A549 (cell line): ENCODE measurements at regions not wholly inside any gene's neighbourhood (a gene's known extent, or its start where the extent isn't known, plus 50 kb on each side); places are given as distances from the start of the nearest gene placed in this dataset.

ENCODE experiments used
- ATAC-seq, 2 experiments: fragments of 200-7000 bp in 1 of 2; fragments of >200 bp in 1 of 2; cut with Nextera tagmentation in 1 of 2; cut with Tn5 transposase in 1 of 2; 3 replicates each; pipeline versions ENCODE4 v1.8.0 to v1.9.1; 2018 to 2020; ENCODE audit warnings: mild to moderate bottlenecking in 1 of 2, moderate library complexity in 1 of 2
- CTCF ChIA-PET: fragments of 300-600 bp; sonication (Branson Sonifier 250); formaldehyde crosslinking; extraction: SDS; loops from one replicate; lab custom pipeline; 2021; ENCODE audit warnings: antibody characterized with exemption, inconsistent platforms; lab: Yijun Ruan, JAX
- POLR2A ChIA-PET: fragments of 350-600 bp; formaldehyde crosslinking; extraction: SDS; loops from one replicate; lab custom pipeline; 2021; ENCODE audit warnings: antibody characterized with exemption, inconsistent platforms; lab: Yijun Ruan, JAX
- DNase-seq, 2 experiments: peaks; one replicate each; pipeline versions ENCODE4 v3.0.0 to v3.0.0-alpha.2; 2011 to 2016; ENCODE audit warnings: low read depth in 1 of 2, low spot score in 1 of 2
- FAIRE-seq: peaks from 2 replicates; lab custom pipeline; 2011; peaks lifted over from hg19 to GRCh38; lab: Jason Lieb, UNC
- H3K27ac ChIP-seq, 2 experiments: fragments of >200 bp; sonication (Bioruptor Twin); formaldehyde crosslinking; 3 replicates each; pipeline ENCODE4 v1.5.1; 2016 to 2017
- H3K4me1 ChIP-seq: fragments of >200 bp; sonication (Bioruptor Twin); formaldehyde crosslinking; 3 replicates; pipeline ENCODE4 v1.6.1; 2016
- H3K4me2 ChIP-seq: fragments of >200 bp; sonication (Bioruptor Twin); formaldehyde crosslinking; 3 replicates; pipeline ENCODE4 v1.6.1; 2016
- H3K4me3 ChIP-seq: fragments of >200 bp; sonication (Bioruptor Twin); formaldehyde crosslinking; 3 replicates; pipeline ENCODE4 v1.5.1; 2016
- H3K9me3 ChIP-seq: fragments of >200 bp; sonication (Bioruptor Twin); formaldehyde crosslinking; 3 replicates; pipeline ENCODE4 v1.6.1; 2016
- BHLHE40 ChIP-seq: IDR thresholded peaks from 2 replicates; pipeline ENCODE4 v1.6.1; 2012; ENCODE audit warnings: low read depth, low read length, inconsistent platforms
- CHD2 ChIP-seq: fragments of 150-350 bp; IDR thresholded peaks from 2 replicates; pipeline ENCODE4 v1.6.1; 2014; ENCODE audit warnings: low read length; ENCODE audit not compliant: partially characterized antibody
- EHMT2 ChIP-seq: fragments of 200-600 bp; sonication (generic); IDR thresholded peaks from 2 replicates; pipeline ENCODE4 v1.6.1; 2016; ENCODE audit warnings: antibody characterized with exemption, low read depth, mild to moderate bottlenecking, moderate library complexity
- EP300 ChIP-seq, 2 experiments: fragments of >200 bp; sonication (Bioruptor Twin); formaldehyde crosslinking; IDR thresholded peaks; 2 replicates in 1 of 2; 3 replicates in 1 of 2; pipeline ENCODE4 v1.6.1; 2016 to 2017
- FOSB ChIP-seq: fragments of 250-450 bp; sonication (Bioruptor Pico); IDR thresholded peaks from 2 replicates; pipeline ENCODE4 v1.5.0; 2020; ENCODE audit warnings: mild to moderate bottlenecking, moderate library complexity
- FOSL2 ChIP-seq, 2 experiments: fragments of 450-650 bp in 1 of 2; fragments of >200 bp in 1 of 2; sonication (Bioruptor Twin) in 1 of 2; formaldehyde crosslinking; IDR thresholded peaks; 2 replicates each; pipeline versions ENCODE4 v1.5.0 to v1.6.1; 2016 to 2020; ENCODE audit warnings: mild to moderate bottlenecking in 1 of 2, moderate library complexity in 1 of 2
- HEYL ChIP-seq: fragments of 250-450 bp; sonication (Bioruptor Pico); IDR thresholded peaks from 2 replicates; pipeline ENCODE4 v1.8.0; 2021; ENCODE audit warnings: mild to moderate bottlenecking, moderate library complexity
- HOXB13 ChIP-seq: fragments of 250-450 bp; sonication (Bioruptor Pico); IDR thresholded peaks from 2 replicates; pipeline ENCODE4 v1.5.0; 2020; ENCODE audit warnings: low read depth, mild to moderate bottlenecking, moderate library complexity
- JUN ChIP-seq, 2 experiments: fragments of >200 bp; sonication (Bioruptor Twin); formaldehyde crosslinking; IDR thresholded peaks; 2 replicates in 1 of 2; 3 replicates in 1 of 2; pipeline ENCODE4 v1.6.1; 2016 to 2017
- KDM1A ChIP-seq: fragments of 200-600 bp; sonication (generic); IDR thresholded peaks from 2 replicates; pipeline ENCODE4 v1.6.1; 2016; ENCODE audit warnings: low read depth, mild to moderate bottlenecking
- KDM5A ChIP-seq: fragments of 200-600 bp; sonication (generic); IDR thresholded peaks from 2 replicates; pipeline ENCODE4 v1.6.1; 2016; ENCODE audit warnings: antibody characterized with exemption, mild to moderate bottlenecking
- MYC ChIP-seq: IDR thresholded peaks from 2 replicates; pipeline ENCODE4 v1.6.1; 2012; ENCODE audit warnings: mild to moderate bottlenecking, inconsistent platforms, low read length, improper control_type of control experiment, borderline replicate concordance
- NPAS2 ChIP-seq: fragments of 250-450 bp; sonication (Bioruptor Pico); IDR thresholded peaks from 2 replicates; pipeline ENCODE4 v1.8.0; 2022; ENCODE audit warnings: mild to moderate bottlenecking, moderate library complexity, borderline replicate concordance
- NR3C1 ChIP-seq: fragments of >200 bp; sonication (Bioruptor Twin); formaldehyde crosslinking; IDR thresholded peaks from 3 replicates; pipeline ENCODE4 v1.6.1; 2017
- RAD21 ChIP-seq, 2 experiments: fragments of >200 bp in 1 of 2; sonication (Bioruptor Twin) in 1 of 2; formaldehyde crosslinking in 1 of 2; IDR thresholded peaks in 1 of 2; conservative IDR thresholded peaks in 1 of 2; 2 replicates in 1 of 2; 3 replicates in 1 of 2; pipeline ENCODE4 v1.6.1; 2012 to 2018; ENCODE audit warnings: inconsistent platforms in 1 of 2
- RCOR1 ChIP-seq: fragments of 150-350 bp; IDR thresholded peaks from 2 replicates; pipeline ENCODE4 v1.6.1; 2014; ENCODE audit warnings: antibody characterized with exemption, low read length, low read depth
- TP53 ChIP-seq: fragments of 250-450 bp; sonication (Bioruptor Pico); IDR thresholded peaks from 2 replicates; pipeline ENCODE4 v1.5.0; 2021; ENCODE audit warnings: mild to moderate bottlenecking, moderate library complexity
- ZC3H11A ChIP-seq: fragments of 450-650 bp; IDR thresholded peaks from 2 replicates; pipeline ENCODE4 v1.6.1; 2014; ENCODE audit warnings: antibody characterized with exemption, mild to moderate bottlenecking
- ZNF302 ChIP-seq: fragments of 250-450 bp; sonication (Bioruptor Pico); IDR thresholded peaks from 2 replicates; pipeline ENCODE4 v1.9.0; 2021; ENCODE audit warnings: inconsistent platforms, mild to moderate bottlenecking, moderate library complexity
- WGBS: methylation state at CpG from one replicate; pipeline ENCODE4 v1.1.6; 2017; ENCODE audit errors: missing lambda C conversion rate; 5-methylcytosine and 5-hydroxymethylcytosine counted together
- TF ChIP-seq, protein P1 (sequence below): fragments of 250-450 bp; sonication (Bioruptor Pico); IDR thresholded peaks from 2 replicates; pipeline ENCODE4 v1.5.0; 2020; ENCODE audit warnings: low read depth, mild to moderate bottlenecking, moderate library complexity
- TF ChIP-seq, protein P2 (sequence below): fragments of 250-450 bp; sonication (Bioruptor Pico); IDR thresholded peaks from 2 replicates; pipeline ENCODE4 v1.5.0; 2021; ENCODE audit warnings: mild to moderate bottlenecking, moderate library complexity, borderline replicate concordance
- TF ChIP-seq, protein P3 (sequence below): IDR thresholded peaks from 2 replicates; pipeline ENCODE4 v1.6.1; 2012; ENCODE audit warnings: low read depth, borderline replicate concordance
- TF ChIP-seq, protein P4 (sequence below): fragments of 200-600 bp; sonication (generic); IDR thresholded peaks from 2 replicates; pipeline ENCODE4 v1.6.1; 2016; ENCODE audit warnings: antibody characterized with exemption, mild to moderate bottlenecking, moderate library complexity

DNA sequence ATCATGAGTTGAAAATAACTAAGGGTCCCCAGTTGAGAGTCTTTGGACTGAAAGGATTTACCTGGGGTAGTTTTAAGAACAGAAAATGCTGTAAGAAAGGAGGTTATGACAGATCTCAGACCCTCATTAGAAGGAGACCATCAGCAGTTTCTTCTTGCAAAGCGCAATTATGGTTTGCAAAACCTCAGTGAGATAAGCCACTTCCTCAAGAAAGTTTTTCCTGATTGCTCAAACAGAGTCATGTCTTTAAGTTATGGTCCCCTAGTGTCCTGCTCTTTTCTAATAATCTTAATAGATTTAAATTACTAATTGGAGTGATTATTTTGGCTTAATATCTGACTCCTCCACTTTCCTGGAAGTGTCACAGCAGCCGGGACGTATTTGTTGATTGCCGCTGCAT is 293.2 kb upstream of the KLF4 start:
- no peak for ATAC-seq
- ChIA-PET CTCF (interaction anchor here (0.9 to 1.0 kb wide), 2 partner anchors 8 to 13 kb away, joined by 3 read pairs; no protein-coding TSS in a partner anchor), POLR2A (no interaction called here)
- Histone ChIP-seq H3K9me3 (no peaks in the 10 kb centered on the region), H3K27ac (no peak overlapping the region), H3K4me1 (no peaks in the 10 kb centered on the region)
- no peak for DNase-seq
- TF ChIP-seq NR3C1 (no peak), MYC (no peak), FOSB (CRISPR knock-in tag) (no peak), NPAS2 (CRISPR knock-in tag) (no peak), HEYL (CRISPR knock-in tag) (no peak), EP300 (IDR thresholded peaks at IDR 0.05) (no peak)
- TF ChIP-seq, protein P1, sequence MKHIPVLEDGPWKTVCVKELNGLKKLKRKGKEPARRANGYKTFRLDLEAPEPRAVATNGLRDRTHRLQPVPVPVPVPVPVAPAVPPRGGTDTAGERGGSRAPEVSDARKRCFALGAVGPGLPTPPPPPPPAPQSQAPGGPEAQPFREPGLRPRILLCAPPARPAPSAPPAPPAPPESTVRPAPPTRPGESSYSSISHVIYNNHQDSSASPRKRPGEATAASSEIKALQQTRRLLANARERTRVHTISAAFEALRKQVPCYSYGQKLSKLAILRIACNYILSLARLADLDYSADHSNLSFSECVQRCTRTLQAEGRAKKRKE, result no peak
- TF ChIP-seq, all 56 proteins: peak for 0
- Histone ChIP-seq H3K4me2 (no peak overlapping the region), H3K4me3 (no peak overlapping the region)
- no peak for FAIRE-seq
- 93% methylated on average over 4 of the region's 4 CpGs for WGBS

DNA sequence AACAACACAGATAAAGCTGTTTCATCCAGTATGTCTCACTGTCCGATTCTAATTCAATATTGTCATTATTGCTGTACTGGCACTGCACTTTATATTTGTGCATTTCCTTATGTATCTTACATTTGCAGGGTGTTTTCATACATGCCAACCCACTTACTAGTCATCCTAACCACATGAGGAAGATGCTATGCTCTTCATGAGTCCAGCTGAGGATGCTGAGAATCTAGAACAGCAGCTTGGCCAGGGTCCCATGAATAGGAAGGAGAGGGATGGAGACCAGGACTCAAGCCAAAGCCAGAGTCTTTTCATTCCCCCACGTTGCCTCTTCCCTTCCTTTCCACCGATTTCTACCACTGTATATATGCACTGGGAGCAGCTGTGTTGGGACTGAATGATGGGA is 292.8 kb upstream of the KLF4 start:
- ChIA-PET POLR2A (no interaction called here), CTCF (interaction anchor here (1.2 kb wide), 1 partner anchor 8 kb away, joined by 3 read pairs; no protein-coding TSS in a partner anchor)
- Histone ChIP-seq H3K9me3 (no peaks in the 10 kb centered on the region), H3K27ac (no peak overlapping the region), H3K4me1 (no peaks in the 10 kb centered on the region), H3K4me3 (no peak overlapping the region)
- 51% methylated on average over 3 of the region's 3 CpGs for WGBS
- TF ChIP-seq, protein P2, sequence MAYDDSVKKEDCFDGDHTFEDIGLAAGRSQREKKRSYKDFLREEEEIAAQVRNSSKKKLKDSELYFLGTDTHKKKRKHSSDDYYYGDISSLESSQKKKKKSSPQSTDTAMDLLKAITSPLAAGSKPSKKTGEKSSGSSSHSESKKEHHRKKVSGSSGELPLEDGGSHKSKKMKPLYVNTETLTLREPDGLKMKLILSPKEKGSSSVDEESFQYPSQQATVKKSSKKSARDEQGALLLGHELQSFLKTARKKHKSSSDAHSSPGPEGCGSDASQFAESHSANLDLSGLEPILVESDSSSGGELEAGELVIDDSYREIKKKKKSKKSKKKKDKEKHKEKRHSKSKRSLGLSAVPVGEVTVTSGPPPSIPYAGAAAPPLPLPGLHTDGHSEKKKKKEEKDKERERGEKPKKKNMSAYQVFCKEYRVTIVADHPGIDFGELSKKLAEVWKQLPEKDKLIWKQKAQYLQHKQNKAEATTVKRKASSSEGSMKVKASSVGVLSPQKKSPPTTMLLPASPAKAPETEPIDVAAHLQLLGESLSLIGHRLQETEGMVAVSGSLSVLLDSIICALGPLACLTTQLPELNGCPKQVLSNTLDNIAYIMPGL, result no peak
- no peak for TF ChIP-seq ZNF302
- no peak for TF ChIP-seq KDM5A
- no peak for TF ChIP-seq TP53
- TF ChIP-seq FOSL2 (IDR thresholded peaks at IDR 0.05), result no peak
- no peak for TF ChIP-seq FOSL2 (CRISPR knock-in tag; IDR thresholded peaks at IDR 0.05)
- TF ChIP-seq NR3C1, result no peak
- TF ChIP-seq HOXB13 (CRISPR knock-in tag), result no peak
- TF ChIP-seq, protein P3, sequence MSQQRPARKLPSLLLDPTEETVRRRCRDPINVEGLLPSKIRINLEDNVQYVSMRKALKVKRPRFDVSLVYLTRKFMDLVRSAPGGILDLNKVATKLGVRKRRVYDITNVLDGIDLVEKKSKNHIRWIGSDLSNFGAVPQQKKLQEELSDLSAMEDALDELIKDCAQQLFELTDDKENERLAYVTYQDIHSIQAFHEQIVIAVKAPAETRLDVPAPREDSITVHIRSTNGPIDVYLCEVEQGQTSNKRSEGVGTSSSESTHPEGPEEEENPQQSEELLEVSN, result no peak
- no peak for TF ChIP-seq JUN (IDR thresholded peaks at IDR 0.05)
- no peak for TF ChIP-seq CHD2
- TF ChIP-seq ZC3H11A, result no peak
- no peak for TF ChIP-seq MYC
- no peak for TF ChIP-seq EHMT2
- no peak for TF ChIP-seq BHLHE40
- TF ChIP-seq, protein P4, sequence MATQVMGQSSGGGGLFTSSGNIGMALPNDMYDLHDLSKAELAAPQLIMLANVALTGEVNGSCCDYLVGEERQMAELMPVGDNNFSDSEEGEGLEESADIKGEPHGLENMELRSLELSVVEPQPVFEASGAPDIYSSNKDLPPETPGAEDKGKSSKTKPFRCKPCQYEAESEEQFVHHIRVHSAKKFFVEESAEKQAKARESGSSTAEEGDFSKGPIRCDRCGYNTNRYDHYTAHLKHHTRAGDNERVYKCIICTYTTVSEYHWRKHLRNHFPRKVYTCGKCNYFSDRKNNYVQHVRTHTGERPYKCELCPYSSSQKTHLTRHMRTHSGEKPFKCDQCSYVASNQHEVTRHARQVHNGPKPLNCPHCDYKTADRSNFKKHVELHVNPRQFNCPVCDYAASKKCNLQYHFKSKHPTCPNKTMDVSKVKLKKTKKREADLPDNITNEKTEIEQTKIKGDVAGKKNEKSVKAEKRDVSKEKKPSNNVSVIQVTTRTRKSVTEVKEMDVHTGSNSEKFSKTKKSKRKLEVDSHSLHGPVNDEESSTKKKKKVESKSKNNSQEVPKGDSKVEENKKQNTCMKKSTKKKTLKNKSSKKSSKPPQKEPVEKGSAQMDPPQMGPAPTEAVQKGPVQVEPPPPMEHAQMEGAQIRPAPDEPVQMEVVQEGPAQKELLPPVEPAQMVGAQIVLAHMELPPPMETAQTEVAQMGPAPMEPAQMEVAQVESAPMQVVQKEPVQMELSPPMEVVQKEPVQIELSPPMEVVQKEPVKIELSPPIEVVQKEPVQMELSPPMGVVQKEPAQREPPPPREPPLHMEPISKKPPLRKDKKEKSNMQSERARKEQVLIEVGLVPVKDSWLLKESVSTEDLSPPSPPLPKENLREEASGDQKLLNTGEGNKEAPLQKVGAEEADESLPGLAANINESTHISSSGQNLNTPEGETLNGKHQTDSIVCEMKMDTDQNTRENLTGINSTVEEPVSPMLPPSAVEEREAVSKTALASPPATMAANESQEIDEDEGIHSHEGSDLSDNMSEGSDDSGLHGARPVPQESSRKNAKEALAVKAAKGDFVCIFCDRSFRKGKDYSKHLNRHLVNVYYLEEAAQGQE, result no peak
- TF ChIP-seq RCOR1, result no peak
- TF ChIP-seq KDM1A, result no peak
- no peak for TF ChIP-seq RAD21 (conservative IDR thresholded peaks at IDR 0.05 in 1 of 2, IDR thresholded peaks at IDR 0.05 in 1 of 2)
- TF ChIP-seq, all 56 proteins: peak for 0
- FAIRE-seq (no peak), ATAC-seq (no peak), DNase-seq (no peak)
- no peak overlapping the region for H3K4me2 ChIP-seq
